PC-3 (cell line): ENCODE measurements at regions not wholly inside any gene's neighbourhood (a gene's known extent, or its start where the extent isn't known, plus 50 kb on each side); places are given as distances from the start of the nearest gene placed in this dataset.
A peak's percentile ranks its signal among the peaks of the same experiment; 100 is the strongest.

Experiments used
- ATAC-seq: fragments of 200-7000 bp; cut with Tn5 transposase; 2 replicates; pipeline ENCODE4 v1.9.1; 2020; ENCODE audit warnings: mild to moderate bottlenecking, moderate library complexity
- BruUV-seq: library from RNA; stranded (reverse); fragments of 400-500 nt; replicated peaks from 2 replicates; lab custom pipeline; 2021; lab: Mats Ljungman, UMichigan
- CTCF ChIA-PET: fragments of 300-600 bp; sonication (Branson Sonifier 250); formaldehyde crosslinking; loops from one replicate; lab custom pipeline; 2022; ENCODE audit warnings: antibody characterized with exemption; lab: Charles Lee
- POLR2A ChIA-PET: fragments of 300-600 bp; sonication (Branson Sonifier 250); formaldehyde crosslinking; loops from one replicate; lab custom pipeline; 2022; ENCODE audit warnings: antibody characterized with exemption; ENCODE audit not compliant: unreplicated experiment; lab: Charles Lee
- DNase-seq: peaks from one replicate; pipeline ENCODE4 v3.0.0-alpha.2; 2015
- H2AFZ ChIP-seq: fragments of 300-600 bp; sonication (generic); 2 replicates; pipeline ENCODE4 v1.6.0; 2016; ENCODE audit warnings: antibody characterized with exemption, low read length
- H3F3A ChIP-seq: fragments of 300-600 bp; sonication (generic); one replicate; pipeline ENCODE4 v1.6.0; 2017; ENCODE audit warnings: antibody characterized with exemption, low read length, control low read depth, mild to moderate bottlenecking; ENCODE audit not compliant: unreplicated experiment
- H3K27ac ChIP-seq: fragments of 300-600 bp; sonication (generic); 2 replicates; pipeline ENCODE4 v1.5.1; 2016; ENCODE audit warnings: mild to moderate bottlenecking, low read length
- H3K27me3 ChIP-seq: fragments of 300-600 bp; sonication (generic); 2 replicates; pipeline ENCODE4 v1.6.1; 2016; ENCODE audit warnings: low read length, mixed read lengths
- H3K36me3 ChIP-seq: fragments of 300-600 bp; sonication (generic); 2 replicates; pipeline ENCODE4 v1.6.1; 2016; ENCODE audit warnings: low read depth, mixed run types, low read length, mixed read lengths
- H3K4me1 ChIP-seq: fragments of 300-600 bp; sonication (generic); 2 replicates; pipeline ENCODE4 v1.5.1; 2016; ENCODE audit warnings: low read length; ENCODE audit not compliant: insufficient read depth
- H3K4me2 ChIP-seq: fragments of 300-600 bp; sonication (generic); 2 replicates; pipeline ENCODE4 v1.6.0; 2016; ENCODE audit warnings: low read length
- H3K4me3 ChIP-seq: fragments of 300-600 bp; sonication (generic); 2 replicates; pipeline ENCODE4 v1.5.1; 2016; ENCODE audit warnings: mild to moderate bottlenecking, low read length, mixed read lengths
- H3K79me2 ChIP-seq: fragments of 300-600 bp; sonication (generic); 2 replicates; pipeline ENCODE4 v1.6.1; 2017; ENCODE audit warnings: low read length, mixed read lengths
- H3K9ac ChIP-seq: fragments of 300-600 bp; sonication (generic); 2 replicates; pipeline ENCODE4 v1.6.0; 2016; ENCODE audit warnings: mild to moderate bottlenecking, low read length
- H3K9me2 ChIP-seq: fragments of 300-600 bp; sonication (generic); replicated peaks from 2 replicates; pipeline ENCODE4 v1.6.1; 2016; ENCODE audit warnings: mixed run types, low read length, mixed read lengths
- H3K9me3 ChIP-seq: fragments of 300-600 bp; sonication (generic); 2 replicates; pipeline ENCODE4 v1.6.1; 2016; ENCODE audit warnings: low read length, mixed read lengths
- H4K20me1 ChIP-seq: fragments of 300-600 bp; sonication (generic); 2 replicates; pipeline ENCODE4 v1.6.1; 2016; ENCODE audit warnings: low read length, mixed read lengths
- EZH2 ChIP-seq: fragments of 300-600 bp; sonication (generic); IDR thresholded peaks from one replicate; pipeline ENCODE4 v1.6.1; 2017; ENCODE audit warnings: antibody characterized with exemption, mild to moderate bottlenecking, low read length; ENCODE audit not compliant: unreplicated experiment
- EZH2phosphoT487 ChIP-seq: fragments of 300-600 bp; sonication (generic); IDR thresholded peaks from 2 replicates; pipeline ENCODE4 v1.6.1; 2018; ENCODE audit warnings: mild to moderate bottlenecking, antibody characterized with exemption, low read length, borderline replicate concordance
- intact Hi-C: fragments of 100-400 bp; cut with micrococcal nuclease; formaldehyde crosslinking; loops from 2 replicates; pipeline ENCODE4 v1.9.0; 2023
- TF ChIP-seq, protein P1 (sequence below): fragments of 300-600 bp; sonication (generic); conservative IDR thresholded peaks from 2 replicates; pipeline ENCODE4 v1.5.1; 2017; ENCODE audit warnings: antibody characterized with exemption, low read depth, mild to moderate bottlenecking, low read length

DNA sequence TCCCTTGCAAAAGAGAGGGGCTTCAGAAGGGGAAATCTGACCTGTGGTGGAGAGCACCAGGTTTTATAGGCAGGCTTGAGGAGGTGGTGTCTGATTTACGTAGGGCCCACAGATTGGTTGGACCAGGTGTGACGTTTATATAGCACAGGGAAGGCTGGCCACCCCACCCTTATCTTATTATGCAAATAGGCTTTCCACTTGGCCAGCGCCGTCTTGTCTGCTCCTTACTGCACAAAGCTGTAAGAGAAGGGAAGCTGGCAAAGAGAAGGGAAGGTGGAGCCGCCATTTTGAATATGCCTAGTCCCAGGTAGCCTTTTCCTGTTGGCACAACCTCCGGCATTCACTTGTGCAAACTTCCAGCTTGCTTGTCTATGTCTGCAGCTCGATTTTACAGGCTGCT is 221.4 kb downstream of the GATA3 start:
- intact Hi-C loops = no loop called here
- no peaks in the 10 kb centered on the region for H3K9me3 ChIP-seq
- no peak overlapping the region for H2AFZ ChIP-seq
- H3F3A ChIP-seq = no peaks in the 10 kb centered on the region
- H3K4me1 ChIP-seq = peaks cover 9% of the 10 kb centered on the region; the same call in 1 of the 2 replicates
- H3K36me3 ChIP-seq = no peaks in the 10 kb centered on the region
- no peak for DNase-seq
- ChIA-PET POLR2A (no interaction called here), CTCF (no interaction called here)
- H3K27me3 ChIP-seq = no peaks in the 10 kb centered on the region
- no TSS peak for BruUV-seq
- H3K79me2 ChIP-seq = no peaks in the 10 kb centered on the region
- no peak overlapping the region for H3K4me2 ChIP-seq
- TF ChIP-seq EZH2phosphoT487 (no peak), EZH2 (no peak)
- TF ChIP-seq, protein P1, sequence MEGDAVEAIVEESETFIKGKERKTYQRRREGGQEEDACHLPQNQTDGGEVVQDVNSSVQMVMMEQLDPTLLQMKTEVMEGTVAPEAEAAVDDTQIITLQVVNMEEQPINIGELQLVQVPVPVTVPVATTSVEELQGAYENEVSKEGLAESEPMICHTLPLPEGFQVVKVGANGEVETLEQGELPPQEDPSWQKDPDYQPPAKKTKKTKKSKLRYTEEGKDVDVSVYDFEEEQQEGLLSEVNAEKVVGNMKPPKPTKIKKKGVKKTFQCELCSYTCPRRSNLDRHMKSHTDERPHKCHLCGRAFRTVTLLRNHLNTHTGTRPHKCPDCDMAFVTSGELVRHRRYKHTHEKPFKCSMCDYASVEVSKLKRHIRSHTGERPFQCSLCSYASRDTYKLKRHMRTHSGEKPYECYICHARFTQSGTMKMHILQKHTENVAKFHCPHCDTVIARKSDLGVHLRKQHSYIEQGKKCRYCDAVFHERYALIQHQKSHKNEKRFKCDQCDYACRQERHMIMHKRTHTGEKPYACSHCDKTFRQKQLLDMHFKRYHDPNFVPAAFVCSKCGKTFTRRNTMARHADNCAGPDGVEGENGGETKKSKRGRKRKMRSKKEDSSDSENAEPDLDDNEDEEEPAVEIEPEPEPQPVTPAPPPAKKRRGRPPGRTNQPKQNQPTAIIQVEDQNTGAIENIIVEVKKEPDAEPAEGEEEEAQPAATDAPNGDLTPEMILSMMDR = no peak
- H4K20me1 ChIP-seq = no peaks in the 10 kb centered on the region
- H3K9me2 ChIP-seq = no peaks in the 10 kb centered on the region
- no peak for ATAC-seq
- no peak overlapping the region for H3K27ac ChIP-seq
- no peak overlapping the region for H3K4me3 ChIP-seq
- H3K9ac ChIP-seq = no peak overlapping the region

DNA sequence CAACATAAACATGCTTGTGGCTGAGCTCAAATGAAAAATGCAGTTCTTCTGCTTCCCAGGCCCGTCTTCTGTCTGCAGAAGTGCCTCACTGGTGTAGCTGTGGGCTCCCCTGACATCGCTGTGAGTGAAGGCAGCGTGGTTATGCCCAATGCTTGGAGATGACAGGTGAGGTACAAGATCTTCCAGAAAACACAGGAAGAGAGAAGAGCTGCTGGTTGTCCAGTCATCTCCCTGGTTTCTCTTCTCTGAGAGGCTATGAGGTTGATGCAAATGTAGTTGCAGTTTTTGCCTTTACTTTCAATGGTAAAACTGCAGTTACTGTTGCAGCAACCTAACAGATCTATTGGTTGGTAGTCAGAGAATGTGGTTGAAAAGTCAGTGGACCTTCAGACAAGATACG is 223.6 kb downstream of the GATA3 start:
- CTCF ChIA-PET = no interaction called here

DNA sequence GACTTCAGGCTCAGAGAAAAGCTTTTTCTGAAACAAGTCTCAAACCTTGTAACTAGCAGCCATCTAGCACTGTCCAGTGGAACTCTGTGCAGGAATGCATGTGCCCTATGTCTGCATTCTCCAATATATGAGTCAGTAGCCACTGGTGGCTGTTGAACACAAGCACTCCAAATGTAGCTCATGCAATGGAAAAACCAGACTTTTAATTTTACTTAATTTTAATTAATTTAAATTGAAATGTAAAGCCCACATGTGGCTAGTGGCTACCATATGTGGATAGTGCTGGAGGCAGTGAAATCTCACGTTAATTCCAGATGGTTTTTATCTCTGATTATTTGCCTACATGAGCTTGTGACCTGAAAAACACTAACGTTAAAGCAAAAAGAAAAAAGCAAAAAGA is 225.1 kb downstream of the GATA3 start:
- Histone ChIP-seq H2AFZ (peak overlapping the region; percentile 48; the same call in 1 of the 2 replicates), H4K20me1 (no peaks in the 10 kb centered on the region), H3K9me2 (no peaks in the 10 kb centered on the region), H3K4me1 (peaks cover 11% of the 10 kb centered on the region; the same call in 1 of the 2 replicates), H3F3A (no peaks in the 10 kb centered on the region), H3K9me3 (no peaks in the 10 kb centered on the region), H3K27ac (no peak overlapping the region), H3K9ac (no peak overlapping the region), H3K27me3 (0 out of 2 replicates have a peak, but pooled peaks cover 8% of the 10 kb centered on the region), H3K36me3 (no peaks in the 10 kb centered on the region), H3K79me2 (no peaks in the 10 kb centered on the region), H3K4me2 (no peak overlapping the region), H3K4me3 (no peak overlapping the region)
- CTCF ChIA-PET = no interaction called here
- no peak for TF ChIP-seq EZH2phosphoT487
- TF ChIP-seq EZH2 = no peak
- TF ChIP-seq, protein P1 = no peak
- ATAC-seq (peak; percentile 56), DNase-seq (peak; percentile 58)
- intact Hi-C loops = no loop called here
- no TSS peak for BruUV-seq
- POLR2A ChIA-PET = interaction anchor here (0.6 kb wide), 1 partner anchor 215 kb away, joined by 4 read pairs; no protein-coding TSS in a partner anchor

More for the DNA sequence above, 223.6 kb downstream of the GATA3 start:
- ATAC-seq (no peak), DNase-seq (no peak)
- Histone ChIP-seq H3K9me2 (no peaks in the 10 kb centered on the region), H3K4me1 (peaks cover 9% of the 10 kb centered on the region; the same call in 1 of the 2 replicates), H4K20me1 (no peaks in the 10 kb centered on the region), H3K79me2 (no peaks in the 10 kb centered on the region), H3K9me3 (no peaks in the 10 kb centered on the region), H3K27ac (no peak overlapping the region), H3F3A (no peaks in the 10 kb centered on the region), H3K4me3 (no peak overlapping the region), H3K36me3 (no peaks in the 10 kb centered on the region), H3K4me2 (no peak overlapping the region), H3K27me3 (no peaks in the 10 kb centered on the region), H3K9ac (no peak overlapping the region), H2AFZ (no peak overlapping the region)
- TF ChIP-seq, protein P1 = no peak
- TF ChIP-seq EZH2 = no peak
- TF ChIP-seq EZH2phosphoT487 = no peak
- intact Hi-C loops = no loop called here
- no TSS peak for BruUV-seq
- POLR2A ChIA-PET = no interaction called here
